ENCODE measurements at regions not wholly inside any gene's neighbourhood (a gene's known extent, or its start where the extent isn't known, plus 50 kb on each side); places are given as distances from the start of the nearest gene placed in this dataset.
"Not testable (repeated sequence)": the region's sequence is repeated elsewhere in the genome, so short reads cannot be mapped to it uniquely, and the experiment has no call there.

DNA sequence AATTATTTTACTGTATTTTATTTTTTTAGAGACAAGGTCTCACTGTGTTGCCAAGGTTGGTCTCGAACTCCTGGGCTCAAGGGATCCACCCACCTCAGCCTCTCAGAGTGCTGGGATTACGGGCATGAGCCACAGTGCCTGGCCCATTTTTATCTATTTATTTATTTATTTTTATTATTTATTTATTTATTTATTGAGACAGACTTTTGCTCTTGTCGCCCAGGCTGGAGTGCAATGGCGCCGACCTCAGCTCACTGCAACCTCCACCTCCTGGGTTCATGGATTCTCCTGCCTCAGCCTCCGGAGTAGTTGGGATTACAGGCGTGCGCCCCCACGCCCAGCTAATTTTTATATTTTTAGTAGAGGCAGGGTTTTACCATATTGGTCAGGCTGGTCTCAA is 52.0 kb upstream of the TFRC start:
- TF ChIP-seq POLR2AphosphoS5, POLR2A (IDR thresholded peaks at IDR 0.05): not testable (repeated sequence)
- TF ChIP-seq, protein P1, sequence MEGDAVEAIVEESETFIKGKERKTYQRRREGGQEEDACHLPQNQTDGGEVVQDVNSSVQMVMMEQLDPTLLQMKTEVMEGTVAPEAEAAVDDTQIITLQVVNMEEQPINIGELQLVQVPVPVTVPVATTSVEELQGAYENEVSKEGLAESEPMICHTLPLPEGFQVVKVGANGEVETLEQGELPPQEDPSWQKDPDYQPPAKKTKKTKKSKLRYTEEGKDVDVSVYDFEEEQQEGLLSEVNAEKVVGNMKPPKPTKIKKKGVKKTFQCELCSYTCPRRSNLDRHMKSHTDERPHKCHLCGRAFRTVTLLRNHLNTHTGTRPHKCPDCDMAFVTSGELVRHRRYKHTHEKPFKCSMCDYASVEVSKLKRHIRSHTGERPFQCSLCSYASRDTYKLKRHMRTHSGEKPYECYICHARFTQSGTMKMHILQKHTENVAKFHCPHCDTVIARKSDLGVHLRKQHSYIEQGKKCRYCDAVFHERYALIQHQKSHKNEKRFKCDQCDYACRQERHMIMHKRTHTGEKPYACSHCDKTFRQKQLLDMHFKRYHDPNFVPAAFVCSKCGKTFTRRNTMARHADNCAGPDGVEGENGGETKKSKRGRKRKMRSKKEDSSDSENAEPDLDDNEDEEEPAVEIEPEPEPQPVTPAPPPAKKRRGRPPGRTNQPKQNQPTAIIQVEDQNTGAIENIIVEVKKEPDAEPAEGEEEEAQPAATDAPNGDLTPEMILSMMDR (IDR thresholded peaks at IDR 0.05 in 8 of 11, conservative IDR thresholded peaks at IDR 0.05 in 3 of 11) = not testable (repeated sequence)
